A549 (cell line): ENCODE measurements at regions not wholly inside any gene's neighbourhood (a gene's known extent, or its start where the extent isn't known, plus 50 kb on each side); places are given as distances from the start of the nearest gene placed in this dataset.

ENCODE experiments used
- CTCF ChIP-seq: fragments of >200 bp; sonication (Bioruptor Twin); formaldehyde crosslinking; IDR thresholded peaks from 3 replicates; pipeline ENCODE4 v1.5.1; 2016
- KDM1A ChIP-seq: fragments of 200-600 bp; sonication (generic); IDR thresholded peaks from 2 replicates; pipeline ENCODE4 v1.6.1; 2016; ENCODE audit warnings: low read depth, mild to moderate bottlenecking
- NFE2L2 ChIP-seq: fragments of 150-350 bp; conservative IDR thresholded peaks from 2 replicates; pipeline ENCODE4 v1.6.1; 2014; ENCODE audit warnings: low read length
- POLR2A ChIP-seq: IDR thresholded peaks from 2 replicates; pipeline ENCODE4 v1.6.1; 2012; ENCODE audit warnings: mild to moderate bottlenecking, low read length
- REST ChIP-seq: fragments of 200-600 bp; sonication (generic); IDR thresholded peaks from 2 replicates; pipeline ENCODE4 v1.6.1; 2016; ENCODE audit warnings: antibody characterized with exemption, mild to moderate bottlenecking, moderate library complexity

- TF ChIP-seq NFE2L2 (no peak), KDM1A (no peak), CTCF (no peak), POLR2A (no peak), REST (no peak)
Measured at GRCh38 chr2:168330624-168331423, 83.4 kb upstream of the STK39 start.
